DOHH2 (cell line): ENCODE measurements at regions not wholly inside any gene's neighbourhood (a gene's known extent, or its start where the extent isn't known, plus 50 kb on each side); places are given as distances from the start of the nearest gene placed in this dataset.

Experiments used
- H3F3A ChIP-seq: fragments of 200-600 bp; sonication (generic), shearing (Covaris generic); 2 replicates; pipeline ENCODE4 v1.6.0; 2016; ENCODE audit warnings: antibody characterized with exemption, mild to moderate bottlenecking; ENCODE audit not compliant: control insufficient read depth, insufficient read depth
- H3K27ac ChIP-seq: fragments of 200-600 bp; sonication (generic); 2 replicates; pipeline ENCODE4 v1.5.1; 2014; ENCODE audit warnings: low read depth, mild to moderate bottlenecking, low read length, moderate library complexity
- H3K27me3 ChIP-seq: fragments of 200-600 bp; sonication (generic); 2 replicates; pipeline ENCODE4 v1.6.1; 2014; ENCODE audit warnings: mild to moderate bottlenecking, low read length, mixed read lengths; ENCODE audit not compliant: control insufficient read depth
- H3K36me3 ChIP-seq: fragments of 200-600 bp; sonication (generic); 2 replicates; pipeline ENCODE4 v1.6.1; 2014; ENCODE audit warnings: mild to moderate bottlenecking, low read length, moderate library complexity, mixed read lengths; ENCODE audit not compliant: control insufficient read depth
- H3K4me1 ChIP-seq: fragments of 200-600 bp; sonication (generic); 2 replicates; pipeline ENCODE4 v1.6.1; 2014; ENCODE audit warnings: mild to moderate bottlenecking, low read length, mixed read lengths; ENCODE audit not compliant: control insufficient read depth
- H3K4me2 ChIP-seq: fragments of 200-600 bp; sonication (generic); 2 replicates; pipeline ENCODE4 v1.6.0; 2014; ENCODE audit warnings: mild to moderate bottlenecking, low read length, moderate library complexity
- H3K4me3 ChIP-seq: fragments of 200-600 bp; sonication (generic); 2 replicates; pipeline ENCODE4 v1.5.1; 2014; ENCODE audit warnings: mild to moderate bottlenecking, low read length, mixed read lengths
- H3K79me2 ChIP-seq: fragments of 200-600 bp; sonication (generic); 2 replicates; pipeline ENCODE4 v1.6.1; 2014; ENCODE audit warnings: mild to moderate bottlenecking, low read length, mixed read lengths; ENCODE audit not compliant: control insufficient read depth
- H3K9me2 ChIP-seq: fragments of 200-600 bp; sonication (generic); replicated peaks from 2 replicates; pipeline ENCODE4 v1.6.1; 2014; ENCODE audit warnings: mild to moderate bottlenecking, low read length, mixed read lengths; ENCODE audit not compliant: control insufficient read depth
- H3K9me3 ChIP-seq: fragments of 200-600 bp; sonication (generic); 2 replicates; pipeline ENCODE4 v1.6.1; 2014; ENCODE audit warnings: antibody characterized with exemption, low read length, mixed read lengths; ENCODE audit not compliant: control insufficient read depth, insufficient read depth
- H4K20me1 ChIP-seq: fragments of 200-600 bp; sonication (generic); 2 replicates; pipeline ENCODE4 v1.6.0; 2014; ENCODE audit warnings: low read depth, mild to moderate bottlenecking, antibody characterized with exemption, low read length, moderate library complexity; ENCODE audit not compliant: control insufficient read depth, insufficient read depth
- EZH2phosphoT487 ChIP-seq: fragments of 200-600 bp; sonication (generic); IDR thresholded peaks from 2 replicates; pipeline ENCODE4 v1.6.1; 2017; ENCODE audit warnings: borderline replicate concordance, mild to moderate bottlenecking, antibody characterized with exemption, low read length, moderate library complexity, mixed read lengths
- TF ChIP-seq, protein P1 (sequence below): fragments of 200-600 bp; sonication (generic); IDR thresholded peaks from one replicate; pipeline ENCODE4 v1.5.1; 2014; ENCODE audit warnings: antibody characterized with exemption, mild to moderate bottlenecking, low read depth, low read length; ENCODE audit not compliant: poor library complexity, severe bottlenecking

DNA sequence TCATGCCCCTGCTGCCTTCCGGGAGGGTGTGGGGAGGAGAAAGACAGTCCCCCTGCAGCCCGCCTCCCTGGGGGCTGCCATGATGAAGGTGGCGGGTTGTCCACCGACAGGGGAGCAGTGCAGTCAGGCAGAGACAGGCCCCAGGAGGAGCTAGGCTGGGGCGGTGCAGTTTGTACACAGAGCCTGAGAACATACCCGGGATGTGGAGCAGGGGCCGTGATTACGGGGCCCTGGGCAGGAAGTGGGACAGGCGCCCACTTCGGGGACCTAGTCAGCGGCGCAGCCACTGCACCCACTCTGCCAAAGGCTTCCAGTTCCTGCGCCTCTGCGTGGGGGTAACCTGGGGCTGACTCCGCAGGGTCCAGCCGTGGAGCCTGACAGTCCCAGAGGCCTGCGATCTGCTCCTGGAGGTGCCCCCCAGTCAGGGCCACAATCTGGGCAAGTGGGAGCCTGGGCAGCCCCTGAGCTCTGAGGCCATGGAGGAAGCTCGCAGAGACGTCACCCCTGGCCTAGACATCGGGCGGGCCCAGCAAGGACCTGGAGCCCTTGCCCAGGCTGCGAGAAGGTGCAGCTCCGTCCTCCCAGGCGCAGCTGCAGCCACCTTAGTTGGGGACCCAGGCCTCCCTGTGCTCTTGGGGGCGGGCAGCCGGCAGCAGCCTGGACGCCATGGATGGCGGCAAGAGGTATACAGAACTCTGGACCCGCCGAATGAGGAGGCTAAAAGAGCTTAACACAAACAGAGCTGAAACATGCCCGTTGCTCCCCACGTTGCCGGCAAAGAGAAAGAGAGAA is 1356.8 kb downstream of the XPNPEP1 start:
- Histone ChIP-seq H3K9me2 (no peaks in the 10 kb centered on the region), H3K36me3 (no peaks in the 10 kb centered on the region), H3K27me3 (no peaks in the 10 kb centered on the region), H4K20me1 (no peaks in the 10 kb centered on the region), H3K4me2 (no peak overlapping the region), H3K4me3 (no peak overlapping the region), H3K4me1 (no peaks in the 10 kb centered on the region), H3K27ac (no peak overlapping the region), H3K9me3 (no peaks in the 10 kb centered on the region), H3F3A (no peaks in the 10 kb centered on the region), H3K79me2 (no peaks in the 10 kb centered on the region)
- TF ChIP-seq, protein P1, sequence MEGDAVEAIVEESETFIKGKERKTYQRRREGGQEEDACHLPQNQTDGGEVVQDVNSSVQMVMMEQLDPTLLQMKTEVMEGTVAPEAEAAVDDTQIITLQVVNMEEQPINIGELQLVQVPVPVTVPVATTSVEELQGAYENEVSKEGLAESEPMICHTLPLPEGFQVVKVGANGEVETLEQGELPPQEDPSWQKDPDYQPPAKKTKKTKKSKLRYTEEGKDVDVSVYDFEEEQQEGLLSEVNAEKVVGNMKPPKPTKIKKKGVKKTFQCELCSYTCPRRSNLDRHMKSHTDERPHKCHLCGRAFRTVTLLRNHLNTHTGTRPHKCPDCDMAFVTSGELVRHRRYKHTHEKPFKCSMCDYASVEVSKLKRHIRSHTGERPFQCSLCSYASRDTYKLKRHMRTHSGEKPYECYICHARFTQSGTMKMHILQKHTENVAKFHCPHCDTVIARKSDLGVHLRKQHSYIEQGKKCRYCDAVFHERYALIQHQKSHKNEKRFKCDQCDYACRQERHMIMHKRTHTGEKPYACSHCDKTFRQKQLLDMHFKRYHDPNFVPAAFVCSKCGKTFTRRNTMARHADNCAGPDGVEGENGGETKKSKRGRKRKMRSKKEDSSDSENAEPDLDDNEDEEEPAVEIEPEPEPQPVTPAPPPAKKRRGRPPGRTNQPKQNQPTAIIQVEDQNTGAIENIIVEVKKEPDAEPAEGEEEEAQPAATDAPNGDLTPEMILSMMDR, result no peak
- no peak for TF ChIP-seq EZH2phosphoT487

- H3K4me3 ChIP-seq, result no peak overlapping the region
- H3K79me2 ChIP-seq, result no peaks in the 10 kb centered on the region
- H3F3A ChIP-seq, result no peaks in the 10 kb centered on the region
- H3K9me2 ChIP-seq, result no peaks in the 10 kb centered on the region
- no peaks in the 10 kb centered on the region for H3K9me3 ChIP-seq
- H4K20me1 ChIP-seq, result no peaks in the 10 kb centered on the region
- no peak overlapping the region for H3K27ac ChIP-seq
- H3K36me3 ChIP-seq, result no peaks in the 10 kb centered on the region
- H3K4me1 ChIP-seq, result no peaks in the 10 kb centered on the region
- H3K27me3 ChIP-seq, result no peaks in the 10 kb centered on the region
- TF ChIP-seq EZH2phosphoT487, result no peak
- H3K4me2 ChIP-seq, result no peak overlapping the region
Observed at GRCh38 chr10:108562105-108562504, 1361.2 kb downstream of the XPNPEP1 start.

GRCh38 chr10:108561649-108562048 is 1361.7 kb downstream of the XPNPEP1 start:
- no peaks in the 10 kb centered on the region for H3K9me3 ChIP-seq
- no peaks in the 10 kb centered on the region for H3K9me2 ChIP-seq
- no peak overlapping the region for H3K27ac ChIP-seq
- no peak overlapping the region for H3K4me2 ChIP-seq
- H3K79me2 ChIP-seq, result no peaks in the 10 kb centered on the region
- H3K27me3 ChIP-seq, result no peaks in the 10 kb centered on the region
- no peaks in the 10 kb centered on the region for H4K20me1 ChIP-seq
- no peaks in the 10 kb centered on the region for H3K4me1 ChIP-seq
- H3F3A ChIP-seq, result no peaks in the 10 kb centered on the region
- no peaks in the 10 kb centered on the region for H3K36me3 ChIP-seq
- TF ChIP-seq, protein P1, result no peak
- no peak for TF ChIP-seq EZH2phosphoT487
- no peak overlapping the region for H3K4me3 ChIP-seq

- Histone ChIP-seq H3K36me3 (no peaks in the 10 kb centered on the region), H3K4me2 (no peak overlapping the region), H3K27ac (no peak overlapping the region), H3K4me3 (no peak overlapping the region), H3K9me3 (no peaks in the 10 kb centered on the region), H3K4me1 (no peaks in the 10 kb centered on the region), H3K79me2 (no peaks in the 10 kb centered on the region), H3K9me2 (no peaks in the 10 kb centered on the region), H3K27me3 (no peaks in the 10 kb centered on the region), H4K20me1 (no peaks in the 10 kb centered on the region), H3F3A (no peaks in the 10 kb centered on the region)
- no peak for TF ChIP-seq EZH2phosphoT487
- TF ChIP-seq, protein P1, result no peak
Observed at GRCh38 chr10:108560488-108560887, 1362.8 kb downstream of the XPNPEP1 start.
